ENCODE measurements at regions not wholly inside any gene's neighbourhood (a gene's known extent, or its start where the extent isn't known, plus 50 kb on each side); places are given as distances from the start of the nearest gene placed in this dataset.

DNA sequence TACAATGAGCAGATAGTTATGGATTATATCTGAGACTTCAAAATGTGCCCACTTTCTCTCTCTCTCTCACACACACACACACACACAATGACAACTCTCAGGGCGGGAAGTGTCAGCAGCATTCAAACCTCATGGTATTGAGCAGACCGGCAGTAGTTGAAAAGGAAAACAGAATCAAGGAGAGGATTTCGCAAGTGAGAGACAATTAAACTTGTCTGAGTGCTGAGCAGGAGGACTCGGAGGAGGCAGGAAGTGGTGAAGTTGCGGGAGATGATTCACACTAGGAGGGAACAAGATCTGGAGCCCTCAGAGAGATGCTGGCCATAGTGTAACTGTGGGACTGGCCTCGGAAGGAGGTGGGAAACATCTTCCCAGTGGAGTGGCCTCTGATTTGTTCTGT is 353.1 kb downstream of the EFNB2 start:
- Histone ChIP-seq H4K8ac (ENCODE audit: extremely low read depth, insufficient read depth, low read length) (no peak overlapping the region), H3K36me3 (ENCODE audit: control insufficient read depth in 2 of 4, insufficient read depth in 4 of 4, low read length in 3 of 4) (no peaks in the 10 kb centered on the region), H2BK12ac (ENCODE audit: low read depth, low read length) (no peak overlapping the region), H3K18ac (ENCODE audit: extremely low read depth, low read length) (no peak overlapping the region), H2AFZ (ENCODE audit: low read length) (no peak overlapping the region), H3K9me3 (ENCODE audit: insufficient read depth in 2 of 2, low read depth in 1 of 2, low read length in 1 of 2) (no peaks in the 10 kb centered on the region), H3K4me3 (ENCODE audit: extremely low read depth in 1 of 4, insufficient read depth in 2 of 4, low read depth in 3 of 4, low read length in 4 of 4) (no peak overlapping the region), H3K23ac (ENCODE audit: insufficient read length) (no peak overlapping the region), H4K20me1 (replicated peaks in 1 of 2; ENCODE audit: control insufficient read depth in 1 of 2, insufficient read depth in 2 of 2, low read length in 2 of 2) (no peaks in the 10 kb centered on the region), H2BK120ac (replicated peaks; ENCODE audit: low read depth, low read length) (no peak overlapping the region), H3K27me3 (replicated peaks in 1 of 4; ENCODE audit: control insufficient read depth in 3 of 4, extremely low read depth in 1 of 4, insufficient read depth in 3 of 4, low read length in 3 of 4) (no peaks in the 10 kb centered on the region), H2AK5ac (ENCODE audit: low read depth, low read length) (no peak overlapping the region), H3K27ac (ENCODE audit: low read depth, low read length) (no peak overlapping the region), H3K14ac (ENCODE audit: insufficient read length) (no peak overlapping the region), H2BK20ac (ENCODE audit: low read length) (no peak overlapping the region), H4K5ac (ENCODE audit: insufficient read length, low read depth, low read length) (no peak overlapping the region), H3K4ac (replicated peaks; ENCODE audit: insufficient read length, low read depth, low read length) (no peak overlapping the region), H2BK5ac (ENCODE audit: low read depth, low read length) (no peak overlapping the region), H3K9ac (replicated peaks in 1 of 4; ENCODE audit: extremely low read depth in 1 of 4, low read depth in 3 of 4, low read length in 3 of 4) (no peak overlapping the region), H3K4me1 (replicated peaks in 1 of 4; ENCODE audit: control insufficient read depth in 3 of 4, insufficient read depth in 4 of 4, low read length in 3 of 4) (no peaks in the 10 kb centered on the region), H2BK15ac (ENCODE audit: low read length) (no peak overlapping the region), H3K79me2 (ENCODE audit: control insufficient read depth in 1 of 2, insufficient read depth in 2 of 2, low read length in 2 of 2) (no peaks in the 10 kb centered on the region), H3K4me2 (ENCODE audit: insufficient read depth in 1 of 2, low read depth in 2 of 2, low read length in 2 of 2) (no peak overlapping the region), H3K79me1 (ENCODE audit: low read depth, low read length) (no peaks in the 10 kb centered on the region), H3K23me2 (ENCODE audit: low read depth, low read length) (no peaks in the 10 kb centered on the region), H4K91ac (replicated peaks; ENCODE audit: insufficient read length, low read length) (no peak overlapping the region), H3K56ac (replicated peaks; ENCODE audit: insufficient read length, low read depth, low read length) (no peak overlapping the region)
- WGBS, 2 experiments (ENCODE audit: extremely low coverage in 1 of 2, insufficient coverage in 1 of 2, insufficient read length in 1 of 2, insufficient replicate concordance in 2 of 2, low coverage in 1 of 2, low lambda C conversion rate in 2 of 2, missing lambda C conversion rate in 1 of 2): 95% methylated on average over 6 of the region's 6 CpGs; no CpG with 5 or more reads in 1 of the 2 experiments
- ChIA-PET POLR2A (ENCODE audit: partially characterized antibody) (no interaction called here), CTCF (ENCODE audit: partially characterized antibody) (no interaction called here)
- DNase-seq (ENCODE audit: low read depth in 1 of 2, low spot score in 2 of 2): no peak
- FAIRE-seq: no peak
- TF ChIP-seq, protein P1, sequence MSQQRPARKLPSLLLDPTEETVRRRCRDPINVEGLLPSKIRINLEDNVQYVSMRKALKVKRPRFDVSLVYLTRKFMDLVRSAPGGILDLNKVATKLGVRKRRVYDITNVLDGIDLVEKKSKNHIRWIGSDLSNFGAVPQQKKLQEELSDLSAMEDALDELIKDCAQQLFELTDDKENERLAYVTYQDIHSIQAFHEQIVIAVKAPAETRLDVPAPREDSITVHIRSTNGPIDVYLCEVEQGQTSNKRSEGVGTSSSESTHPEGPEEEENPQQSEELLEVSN (IDR thresholded peaks at IDR 0.05): no peak
- no peak for TF ChIP-seq KDM5A (IDR thresholded peaks at IDR 0.05; ENCODE audit: low read length)
- TF ChIP-seq TBP (IDR thresholded peaks at IDR 0.05; ENCODE audit: low read depth, low read length): no peak
- no peak for TF ChIP-seq PHF8 (conservative IDR thresholded peaks at IDR 0.05; ENCODE audit: low read depth, low read length)
- TF ChIP-seq CEBPB (IDR thresholded peaks at IDR 0.05; ENCODE audit: low read depth, low read length): 0 out of 2 replicates have a peak, but pooled peaks have one; percentile 8
- TF ChIP-seq, protein P2, sequence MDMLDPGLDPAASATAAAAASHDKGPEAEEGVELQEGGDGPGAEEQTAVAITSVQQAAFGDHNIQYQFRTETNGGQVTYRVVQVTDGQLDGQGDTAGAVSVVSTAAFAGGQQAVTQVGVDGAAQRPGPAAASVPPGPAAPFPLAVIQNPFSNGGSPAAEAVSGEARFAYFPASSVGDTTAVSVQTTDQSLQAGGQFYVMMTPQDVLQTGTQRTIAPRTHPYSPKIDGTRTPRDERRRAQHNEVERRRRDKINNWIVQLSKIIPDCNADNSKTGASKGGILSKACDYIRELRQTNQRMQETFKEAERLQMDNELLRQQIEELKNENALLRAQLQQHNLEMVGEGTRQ (IDR thresholded peaks at IDR 0.05; ENCODE audit: low read length): no peak
